MM.1S (cell line): ENCODE measurements at regions not wholly inside any gene's neighbourhood (a gene's known extent, or its start where the extent isn't known, plus 50 kb on each side); places are given as distances from the start of the nearest gene placed in this dataset.

Experiments used
- DNase-seq: peaks from one replicate; pipeline ENCODE4 v3.0.0-alpha.2; 2015
- H2AFZ ChIP-seq: fragments of 300-600 bp; sonication (generic); 2 replicates; pipeline ENCODE4 v1.6.0; 2016; ENCODE audit warnings: antibody characterized with exemption, low read length
- H3F3A ChIP-seq: fragments of 300-600 bp; sonication (generic); 2 replicates; pipeline ENCODE4 v1.6.1; 2016; ENCODE audit warnings: mild to moderate bottlenecking, antibody characterized with exemption, low read length, moderate library complexity, mixed read lengths; ENCODE audit not compliant: insufficient read depth
- H3K27ac ChIP-seq: fragments of 300-600 bp; sonication (generic); 2 replicates; pipeline ENCODE4 v1.5.1; 2016; ENCODE audit warnings: mild to moderate bottlenecking, low read length
- H3K27me3 ChIP-seq: fragments of 300-600 bp; sonication (generic); replicated peaks from 2 replicates; pipeline ENCODE4 v1.6.0; 2016; ENCODE audit warnings: low read length; ENCODE audit not compliant: insufficient read depth
- H3K36me3 ChIP-seq: fragments of 300-600 bp; sonication (generic); replicated peaks from 2 replicates; pipeline ENCODE4 v1.6.1; 2016; ENCODE audit warnings: mild to moderate bottlenecking, low read length, mixed read lengths; ENCODE audit not compliant: insufficient read depth
- H3K4me1 ChIP-seq: fragments of 300-600 bp; sonication (generic); 2 replicates; pipeline ENCODE4 v1.6.1; 2016; ENCODE audit warnings: low read length, mixed read lengths
- H3K4me2 ChIP-seq: fragments of 300-600 bp; sonication (generic); 2 replicates; pipeline ENCODE4 v1.6.0; 2016; ENCODE audit warnings: low read depth, low read length
- H3K4me3 ChIP-seq: fragments of 300-600 bp; sonication (generic); 2 replicates; pipeline ENCODE4 v1.5.1; 2016; ENCODE audit warnings: low read length, mixed read lengths
- H3K79me2 ChIP-seq: fragments of 300-600 bp; sonication (generic); 2 replicates; pipeline ENCODE4 v1.6.1; 2016; ENCODE audit warnings: mixed run types, low read length, mixed read lengths
- H3K9ac ChIP-seq: fragments of 300-600 bp; sonication (generic); 2 replicates; pipeline ENCODE4 v1.6.1; 2016; ENCODE audit warnings: low read length, mixed read lengths
- H3K9me2 ChIP-seq: fragments of 300-600 bp; sonication (generic); replicated peaks from 2 replicates; pipeline ENCODE4 v1.6.1; 2016; ENCODE audit warnings: mild to moderate bottlenecking, low read length, mixed read lengths; ENCODE audit not compliant: insufficient read depth
- H3K9me3 ChIP-seq: fragments of 300-600 bp; sonication (generic); replicated peaks from 2 replicates; pipeline ENCODE4 v1.6.1; 2016; ENCODE audit warnings: mild to moderate bottlenecking, low read length, mixed read lengths; ENCODE audit not compliant: insufficient read depth
- H4K20me1 ChIP-seq: fragments of 300-600 bp; sonication (generic); 2 replicates; pipeline ENCODE4 v1.6.1; 2016; ENCODE audit warnings: mild to moderate bottlenecking, low read length, moderate library complexity, mixed read lengths; ENCODE audit not compliant: insufficient read depth
- CTCF ChIP-seq: fragments of 300-600 bp; sonication (generic); IDR thresholded peaks from 2 replicates; pipeline ENCODE4 v1.5.1; 2016; ENCODE audit warnings: antibody characterized with exemption, low read length, mixed read lengths
- EZH2 ChIP-seq: fragments of 300-600 bp; sonication (generic); optimal IDR thresholded peaks from 2 replicates; pipeline ENCODE3; 2017; ENCODE audit warnings: low read depth, mild to moderate bottlenecking, antibody characterized with exemption, low read length, mixed read lengths
- EZH2phosphoT487 ChIP-seq: fragments of 300-600 bp; sonication (generic); IDR thresholded peaks from 2 replicates; pipeline ENCODE4 v1.6.1; 2018; ENCODE audit warnings: antibody characterized with exemption, low read length

GRCh38 chr13:89862691-89863036 is 1484.8 kb upstream of the MIR17HG start:
- Histone ChIP-seq H3K4me1 (no peaks in the 10 kb centered on the region), H3K79me2 (no peaks in the 10 kb centered on the region), H3K9me3 (no peaks in the 10 kb centered on the region), H3K27ac (no peak overlapping the region), H2AFZ (no peak overlapping the region), H3K9ac (no peak overlapping the region), H3K36me3 (no peaks in the 10 kb centered on the region), H4K20me1 (no peaks in the 10 kb centered on the region), H3K9me2 (no peaks in the 10 kb centered on the region), H3K27me3 (no peaks in the 10 kb centered on the region), H3K4me2 (no peak overlapping the region), H3F3A (no peaks in the 10 kb centered on the region), H3K4me3 (no peak overlapping the region)
- DNase-seq: no peak
- TF ChIP-seq CTCF (no peak), EZH2 (no peak), EZH2phosphoT487 (no peak)

GRCh38 chr13:89865164-89866064 is 1482.1 kb upstream of the MIR17HG start:
- H3K9ac ChIP-seq: no peak overlapping the region
- no peaks in the 10 kb centered on the region for H3K9me3 ChIP-seq
- H3K4me2 ChIP-seq: no peak overlapping the region
- H3F3A ChIP-seq: no peaks in the 10 kb centered on the region
- no peaks in the 10 kb centered on the region for H3K9me2 ChIP-seq
- DNase-seq: no peak
- H3K79me2 ChIP-seq: no peaks in the 10 kb centered on the region
- no peak overlapping the region for H2AFZ ChIP-seq
- H3K36me3 ChIP-seq: no peaks in the 10 kb centered on the region
- no peaks in the 10 kb centered on the region for H4K20me1 ChIP-seq
- H3K27ac ChIP-seq: no peak overlapping the region
- no peak overlapping the region for H3K4me3 ChIP-seq
- TF ChIP-seq EZH2phosphoT487: no peak
- no peak for TF ChIP-seq CTCF
- TF ChIP-seq EZH2: no peak
- H3K4me1 ChIP-seq: no peaks in the 10 kb centered on the region
- H3K27me3 ChIP-seq: no peaks in the 10 kb centered on the region

DNA sequence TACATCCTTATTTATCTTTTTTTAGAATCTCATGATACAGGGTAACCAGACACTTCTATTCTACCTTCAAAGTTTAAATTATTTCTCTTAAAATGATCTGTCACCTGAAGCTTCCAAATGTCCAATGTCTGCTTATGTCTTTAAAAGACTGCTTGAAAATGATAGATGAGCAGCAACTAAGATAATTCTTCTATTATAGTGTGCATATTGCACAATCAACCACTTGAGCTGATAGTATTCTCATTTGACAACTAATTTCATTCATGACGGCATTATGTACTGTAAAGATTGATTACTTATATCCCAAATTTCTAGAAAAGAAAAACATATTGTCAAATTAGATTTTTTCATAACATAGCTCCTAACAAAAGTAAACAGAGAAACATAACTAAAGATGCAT is 1478.2 kb upstream of the MIR17HG start:
- H3K79me2 ChIP-seq: no peaks in the 10 kb centered on the region
- H3K27me3 ChIP-seq: no peaks in the 10 kb centered on the region
- H3K4me2 ChIP-seq: no peak overlapping the region
- H2AFZ ChIP-seq: no peak overlapping the region
- DNase-seq: no peak
- H3F3A ChIP-seq: no peaks in the 10 kb centered on the region
- H3K9ac ChIP-seq: no peak overlapping the region
- H3K4me1 ChIP-seq: no peaks in the 10 kb centered on the region
- H3K4me3 ChIP-seq: no peak overlapping the region
- no peaks in the 10 kb centered on the region for H3K36me3 ChIP-seq
- H3K9me3 ChIP-seq: no peaks in the 10 kb centered on the region
- no peaks in the 10 kb centered on the region for H3K9me2 ChIP-seq
- H4K20me1 ChIP-seq: no peaks in the 10 kb centered on the region
- H3K27ac ChIP-seq: no peak overlapping the region
- TF ChIP-seq EZH2 (no peak), CTCF (no peak), EZH2phosphoT487 (no peak)
